HG02981 (cell line): ENCODE measurements at regions not wholly inside any gene's neighbourhood (a gene's known extent, or its start where the extent isn't known, plus 50 kb on each side); places are given as distances from the start of the nearest gene placed in this dataset.
"Not testable (repeated sequence)": the region's sequence is repeated elsewhere in the genome, so short reads cannot be mapped to it uniquely, and the experiment has no call there.

ENCODE experiments used
- ATAC-seq: cut with Tn5 transposase; IDR thresholded peaks from one replicate; pipeline ENCODE4 v1.9.1; 2021; ENCODE audit warnings: mild to moderate bottlenecking, moderate library complexity; ENCODE audit not compliant: unreplicated experiment

DNA sequence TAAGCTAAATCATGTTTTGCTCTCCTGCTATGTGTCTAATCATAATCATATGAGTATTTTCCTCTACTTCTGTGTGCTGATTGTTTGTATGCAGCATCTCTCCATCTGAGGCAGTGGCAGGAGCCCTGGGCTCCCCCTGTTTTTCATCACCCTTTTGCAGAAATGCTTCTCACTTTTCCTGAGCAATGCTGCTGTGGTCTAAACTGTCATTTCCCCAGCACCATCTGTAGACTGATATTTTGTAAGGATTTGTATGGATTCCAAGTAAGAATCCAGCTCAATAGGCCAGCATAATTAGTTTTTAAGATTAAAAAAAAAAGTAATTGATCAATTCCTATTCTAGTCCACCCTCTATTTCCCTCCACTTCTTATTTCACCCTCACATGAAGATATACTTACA lies 257.0 kb upstream of the CPHXL start:
- ATAC-seq, result no peak

DNA sequence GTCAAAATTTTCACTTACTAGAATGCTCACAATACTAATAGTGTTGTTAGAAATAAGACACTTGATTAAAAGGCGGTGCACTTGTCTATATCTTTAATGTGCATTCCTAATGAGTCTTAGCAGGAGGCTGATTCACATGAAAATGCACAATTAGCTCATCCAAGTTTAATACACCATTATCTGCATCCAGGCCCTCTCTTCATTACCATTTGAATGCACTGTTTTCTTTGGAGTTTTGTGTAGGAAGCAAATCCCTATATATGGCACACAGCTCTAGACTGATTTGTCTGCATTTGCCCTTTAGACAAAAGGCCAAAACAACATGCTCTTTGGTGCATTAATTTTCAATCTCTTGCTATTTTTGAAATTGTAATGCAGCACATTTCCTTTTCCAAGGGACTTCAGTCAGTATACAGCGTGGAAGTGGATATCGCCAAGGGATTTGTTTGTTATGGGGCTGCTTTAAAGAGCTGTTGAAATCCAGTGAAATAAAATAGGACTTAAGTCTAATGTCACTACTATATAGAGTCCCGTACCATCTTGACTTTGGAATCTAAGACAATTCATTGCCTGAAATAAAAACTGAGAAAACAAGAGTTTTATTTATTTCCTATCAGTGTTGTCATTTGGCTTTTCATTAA lies 257.6 kb upstream of the CPHXL start:
- no peak for ATAC-seq

DNA sequence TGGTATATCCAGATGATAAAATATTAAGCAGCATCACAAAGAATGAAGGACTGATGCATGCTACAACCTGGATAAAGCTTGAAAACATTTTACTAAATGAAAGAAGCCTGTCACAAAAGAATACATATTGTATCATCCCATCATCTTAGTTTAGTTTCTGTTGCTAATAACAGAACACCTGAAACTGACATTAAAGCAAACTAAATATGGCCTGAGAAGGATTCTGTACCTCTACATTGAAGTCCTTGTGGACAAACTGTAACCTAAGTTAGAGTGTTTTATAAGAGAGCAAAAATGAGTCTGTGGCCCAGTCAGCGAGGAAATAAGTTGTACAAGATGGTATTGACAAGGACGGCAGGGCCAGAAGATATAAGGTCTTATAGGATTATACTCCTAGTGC lies 261.0 kb upstream of the CPHXL start:
- no peak for ATAC-seq

DNA sequence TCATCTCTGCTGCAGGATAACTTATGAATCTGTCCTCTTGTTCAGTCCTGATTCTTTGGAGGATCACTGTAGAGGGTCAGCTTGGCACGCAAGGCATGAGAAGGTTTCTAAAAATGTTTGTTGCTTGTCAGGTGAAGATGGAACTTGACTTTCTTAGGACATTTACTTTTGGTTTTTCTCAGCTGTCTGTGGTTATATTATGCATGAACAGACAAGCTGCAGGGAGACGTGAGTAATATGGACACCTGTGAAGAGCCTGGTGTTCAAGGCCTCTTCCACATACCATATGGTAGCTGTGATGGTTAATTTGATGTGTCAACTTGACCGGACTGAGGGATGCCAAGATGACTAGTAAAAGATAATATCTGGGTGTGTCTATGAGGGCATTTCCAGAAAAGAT lies 270.2 kb upstream of the CPHXL start:
- no peak for ATAC-seq

DNA sequence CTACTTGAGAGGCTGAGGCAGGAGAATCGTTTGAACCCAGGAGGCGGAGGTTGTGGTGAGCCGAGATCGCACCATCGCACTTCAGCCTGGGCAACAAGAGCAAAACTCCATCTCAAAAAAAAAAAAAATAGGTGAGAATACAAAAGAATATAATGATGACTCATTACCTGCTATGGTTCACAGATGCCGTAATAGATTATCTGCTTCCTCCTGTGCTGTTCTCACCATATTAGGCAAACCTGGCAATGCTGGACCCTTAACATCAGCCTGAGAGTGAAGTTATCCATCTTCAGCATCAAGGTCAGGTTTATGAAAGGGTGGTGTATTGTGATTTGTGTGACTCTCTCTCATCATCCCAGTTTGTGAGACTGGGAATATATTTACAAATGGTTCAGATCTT lies 271.3 kb upstream of the CPHXL start:
- ATAC-seq, result no peak

DNA sequence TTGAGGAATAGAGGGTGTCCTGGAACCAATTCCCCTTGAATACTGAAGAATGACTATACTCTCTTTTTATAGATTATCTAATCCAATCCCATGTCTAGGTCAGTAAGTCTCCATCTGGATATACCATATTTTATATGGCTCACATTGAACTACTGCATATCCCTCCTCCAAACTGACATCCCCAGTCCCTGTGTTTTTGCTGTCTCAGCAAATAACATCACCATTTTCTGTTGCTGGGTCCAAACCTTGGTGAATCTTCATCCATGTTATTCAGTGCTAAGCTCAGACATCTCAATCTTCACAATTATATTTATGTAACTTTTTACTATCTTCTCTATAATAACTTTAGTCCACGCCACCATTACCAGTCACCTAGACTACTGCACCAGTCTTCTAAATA lies 269.6 kb upstream of the CNTNAP4 start:
- no peak for ATAC-seq

DNA sequence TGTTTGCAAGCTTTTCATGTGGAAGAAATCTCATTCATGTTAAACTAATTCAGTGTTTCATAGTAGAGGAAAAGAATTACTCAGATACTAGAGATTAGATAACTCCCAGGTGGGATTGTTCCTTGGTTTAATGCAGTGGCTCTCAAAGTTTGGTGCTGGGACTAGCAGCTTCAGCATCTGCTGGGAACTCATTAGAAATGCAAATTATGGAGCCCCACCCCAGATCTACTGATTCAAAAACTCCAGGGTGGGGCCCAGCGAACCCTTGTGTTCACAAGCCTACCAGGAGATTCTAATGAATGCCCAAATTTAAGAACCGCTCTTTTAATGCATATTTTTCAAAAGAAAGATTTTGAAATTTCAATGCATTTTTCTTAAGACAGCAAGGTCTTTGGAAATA lies 253.4 kb upstream of the CNTNAP4 start:
- no peak for ATAC-seq

DNA sequence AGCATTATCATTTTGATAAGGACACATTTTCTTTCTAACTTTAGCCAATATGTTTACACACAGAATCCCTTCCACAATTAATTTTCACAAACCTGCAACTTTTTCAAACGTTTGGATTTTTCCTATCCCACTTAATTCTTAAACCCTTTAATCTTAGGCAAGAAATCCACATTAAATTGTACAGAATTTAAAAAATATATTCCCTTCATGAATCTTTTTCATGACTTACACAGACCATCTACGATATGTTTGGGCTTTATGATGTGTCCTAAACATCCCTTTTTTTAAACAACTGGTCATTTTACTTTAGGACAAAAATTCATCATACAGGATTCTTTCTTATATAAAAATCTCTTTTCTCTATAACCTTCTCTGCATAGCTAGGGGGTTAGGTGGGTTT lies 241.5 kb upstream of the CNTNAP4 start:
- no peak for ATAC-seq

DNA sequence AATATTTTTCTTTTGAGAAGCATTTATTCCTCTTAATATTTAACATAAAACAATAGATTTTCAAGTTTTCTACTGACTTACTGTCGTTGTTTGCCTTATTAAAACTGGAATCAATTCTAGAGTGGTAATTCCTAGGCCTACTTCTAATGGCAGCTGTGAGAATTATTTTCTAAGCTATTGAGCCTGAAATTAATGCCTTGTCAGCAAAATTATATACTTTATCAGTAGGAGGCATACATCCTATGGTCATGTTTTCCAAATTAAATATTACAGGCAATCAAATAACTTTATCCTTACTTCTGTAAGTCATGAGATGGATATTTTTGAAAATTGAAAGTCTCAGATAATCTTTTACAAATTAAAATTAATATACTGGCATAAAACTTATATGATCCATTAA lies 239.1 kb upstream of the CNTNAP4 start:
- no peak for ATAC-seq

DNA sequence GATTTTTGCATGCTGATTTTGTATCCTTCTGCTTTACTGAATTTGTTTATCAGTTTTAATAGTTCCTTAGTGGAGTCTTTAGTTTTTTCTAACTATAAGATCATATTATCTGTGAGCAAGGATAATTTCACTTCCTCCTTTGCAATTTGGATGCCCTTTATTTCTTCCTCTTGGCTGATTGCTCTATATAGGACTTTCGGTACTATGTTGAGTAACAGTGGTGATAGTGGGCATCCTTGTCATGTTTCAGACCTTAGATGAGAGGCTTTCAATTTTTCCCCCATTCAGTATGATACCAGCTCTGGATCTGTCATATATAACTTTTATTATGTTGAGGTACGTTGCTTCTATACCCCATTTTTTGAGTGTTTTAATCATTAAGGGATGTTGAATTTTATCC lies 224.5 kb upstream of the CNTNAP4 start:
- ATAC-seq, result no peak

DNA sequence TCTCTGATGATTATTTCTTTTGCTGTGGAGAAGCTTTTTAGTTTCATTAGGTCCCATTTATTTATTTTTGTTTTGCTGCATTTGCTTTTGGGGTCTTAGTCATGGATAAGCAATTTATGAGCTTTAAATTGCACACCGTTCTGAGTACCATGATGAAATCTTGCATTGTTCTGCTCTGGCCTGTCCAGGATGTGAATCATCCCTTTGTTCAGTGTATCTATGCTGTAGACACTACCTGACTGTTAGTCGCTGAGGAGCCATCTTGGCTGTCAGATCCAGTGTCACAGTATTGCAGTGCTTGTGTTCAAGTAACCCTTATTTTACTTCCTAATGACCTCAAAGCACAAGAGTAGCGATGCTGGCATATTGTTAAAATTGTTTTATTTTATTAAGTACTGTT lies 218.0 kb upstream of the CNTNAP4 start:
- no peak for ATAC-seq

DNA sequence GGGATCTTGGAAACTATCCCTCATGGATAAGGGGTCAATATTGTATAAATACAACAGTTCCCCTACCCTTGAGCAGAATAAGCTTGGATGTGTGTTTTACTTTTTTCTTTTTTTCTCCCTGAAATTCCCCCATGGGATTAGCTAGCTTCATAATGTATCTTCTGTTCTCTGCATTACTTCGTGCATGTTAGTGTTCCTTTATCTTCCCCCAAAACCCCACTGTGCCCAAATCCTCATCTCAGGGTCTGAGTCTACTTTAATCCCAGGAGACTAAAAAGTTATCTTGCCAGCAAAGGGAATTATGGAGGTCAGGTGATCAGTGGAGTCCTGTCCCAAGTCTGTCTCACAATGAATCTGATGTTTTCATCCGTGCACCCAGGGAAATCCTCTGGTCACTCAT lies 217.5 kb upstream of the CNTNAP4 start:
- ATAC-seq, result no peak

DNA sequence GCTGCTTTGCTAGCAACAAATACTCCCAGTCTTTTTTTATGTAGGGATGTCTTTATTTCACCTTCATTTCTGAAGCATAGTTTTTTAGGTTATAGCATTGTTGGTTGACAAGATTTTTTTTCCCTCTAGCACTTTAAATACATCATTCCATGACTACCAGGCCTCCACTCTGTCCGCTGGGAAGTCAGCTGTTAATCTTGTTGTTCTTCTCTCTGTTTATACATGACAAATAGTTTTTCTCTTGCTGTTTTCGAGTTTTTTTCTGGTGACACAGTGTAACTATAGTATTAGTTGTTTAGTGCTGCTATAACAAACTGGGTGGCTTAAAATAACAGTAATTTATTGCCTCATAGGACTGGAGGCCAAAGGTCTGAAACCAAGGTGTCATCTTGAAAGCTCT lies 205.5 kb upstream of the CNTNAP4 start:
- ATAC-seq, result no peak

DNA sequence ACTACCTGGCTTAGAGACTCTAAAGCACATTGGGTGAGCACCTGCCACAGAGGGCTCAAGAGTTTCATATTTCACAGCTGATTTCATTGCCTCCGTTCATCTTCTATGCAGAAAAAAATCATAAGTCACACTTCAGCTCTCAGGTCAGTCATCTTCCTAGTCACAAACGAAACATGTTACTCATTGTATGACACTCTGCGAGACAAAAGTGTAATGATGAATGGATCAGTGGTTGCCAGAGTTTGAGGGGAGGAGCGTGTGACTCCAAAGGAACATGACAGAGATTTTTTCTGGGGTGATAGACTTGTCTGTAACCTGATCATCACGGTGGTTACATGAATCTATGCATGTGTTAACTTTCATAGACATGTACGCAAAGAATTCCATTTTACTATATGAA lies 195.2 kb upstream of the CNTNAP4 start:
- ATAC-seq, result no peak

DNA sequence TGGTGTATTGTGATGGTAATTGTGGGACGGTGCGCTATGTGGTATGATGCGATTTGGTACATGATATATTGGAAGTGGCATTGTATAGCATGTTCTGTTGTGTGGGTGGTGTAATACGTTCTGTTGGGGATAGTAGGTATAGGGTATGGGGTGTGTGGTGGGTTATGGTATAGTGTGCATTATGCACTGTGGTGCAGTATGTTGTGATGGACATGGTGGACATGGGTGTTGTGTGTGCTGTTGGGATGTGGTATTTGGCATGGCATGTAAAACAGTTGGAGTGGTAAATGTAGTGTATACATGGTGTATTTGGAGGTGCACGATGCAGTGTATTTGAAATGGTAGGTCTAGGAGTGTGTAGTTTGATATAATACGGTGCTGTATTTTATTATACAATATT lies 170.6 kb upstream of the CNTNAP4 start:
- ATAC-seq, result no peak

DNA sequence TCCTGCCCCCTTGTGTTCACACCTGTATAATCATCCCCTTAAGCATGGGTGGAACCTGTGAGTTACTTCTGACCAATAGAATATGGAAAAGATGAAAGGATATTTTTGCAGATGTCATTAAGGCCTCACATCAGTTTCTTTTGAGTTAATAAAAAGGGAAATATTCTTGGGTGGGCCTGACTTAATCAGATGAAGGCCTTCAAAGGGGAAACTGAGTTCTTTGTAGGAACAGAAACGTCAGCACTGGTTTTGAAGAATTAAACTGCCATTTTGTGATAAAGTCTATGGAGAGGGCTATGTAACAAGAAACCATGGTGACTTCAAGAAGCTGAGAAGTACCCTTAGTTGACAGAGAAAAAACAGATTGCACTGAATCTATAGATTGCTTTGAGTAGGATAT lies 168.7 kb upstream of the CNTNAP4 start:
- ATAC-seq, result no peak

DNA sequence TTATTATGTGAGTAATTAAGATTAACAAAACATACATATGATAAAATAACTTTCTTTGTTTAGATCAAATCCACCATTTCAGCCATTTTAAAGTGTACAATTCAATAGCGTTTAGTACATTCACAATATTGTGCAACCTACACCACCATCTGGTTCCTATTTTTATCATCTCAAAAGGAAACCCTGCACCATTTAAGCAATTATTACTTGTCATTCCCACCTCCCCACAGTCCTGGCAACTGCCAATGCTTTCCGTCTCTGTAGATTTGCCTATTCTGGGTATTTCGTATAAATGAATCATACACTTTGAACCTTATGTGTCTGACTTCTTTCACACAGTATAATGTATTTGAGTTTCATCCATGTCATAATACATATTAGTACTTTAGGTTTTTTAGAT lies 162.5 kb upstream of the CNTNAP4 start:
- no peak for ATAC-seq

DNA sequence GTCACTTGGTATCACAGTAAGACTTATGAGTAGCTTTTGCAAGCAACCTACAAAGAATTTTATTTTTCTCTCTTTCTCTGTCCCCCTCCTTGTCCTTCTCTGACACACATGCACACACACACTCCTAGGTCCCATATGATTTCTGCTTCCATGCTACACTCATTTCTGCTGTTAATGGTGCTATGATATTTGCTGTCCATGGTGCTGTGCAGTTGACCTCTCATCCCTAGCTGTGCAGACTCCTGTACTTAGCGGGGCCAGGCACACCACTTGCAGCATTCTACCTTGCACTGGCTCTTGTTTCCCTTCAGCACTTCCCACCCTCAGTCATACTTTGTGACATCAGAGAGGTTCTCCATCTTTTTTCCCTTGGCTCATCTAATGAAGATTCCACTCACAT lies 158.9 kb upstream of the CNTNAP4 start:
- no peak for ATAC-seq

DNA sequence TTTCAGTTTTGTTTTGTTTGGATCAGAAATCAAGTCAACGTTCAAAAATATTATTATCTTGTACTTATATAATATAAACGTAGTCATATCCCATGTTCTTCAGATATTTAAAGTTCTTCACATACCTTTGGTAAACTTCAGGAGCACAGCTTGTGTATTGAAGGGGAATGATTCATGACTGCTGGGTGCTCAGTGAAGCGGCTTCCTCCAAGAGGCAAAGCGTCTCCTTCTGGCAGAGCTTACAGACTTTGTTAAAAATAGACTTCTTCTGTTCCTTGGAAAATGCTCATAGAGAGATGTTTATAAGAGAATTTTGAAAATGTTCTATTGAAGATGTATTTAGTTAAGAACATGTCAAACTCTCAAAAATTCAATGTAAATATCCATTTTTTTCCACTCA lies 155.6 kb upstream of the CNTNAP4 start:
- ATAC-seq, result no peak

DNA sequence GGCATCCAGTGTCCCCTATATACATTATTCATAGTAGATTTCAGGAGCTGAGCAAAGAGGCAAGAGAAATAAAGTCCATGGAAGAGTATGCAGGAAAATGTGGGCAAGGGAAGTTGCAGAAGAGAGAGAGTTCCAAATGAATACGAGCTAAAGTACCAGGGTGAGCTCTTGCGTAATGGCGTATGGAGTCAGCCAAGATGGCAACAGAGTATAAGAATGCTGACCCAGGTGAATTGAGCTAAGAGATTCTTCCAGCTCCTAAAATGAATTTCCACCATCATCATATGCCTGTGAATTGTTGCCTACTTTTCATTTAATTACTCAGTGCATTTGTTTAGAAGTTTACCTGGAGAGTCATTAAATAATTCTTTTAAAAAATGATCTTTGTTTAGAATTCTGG lies 153.2 kb upstream of the CNTNAP4 start:
- no peak for ATAC-seq

DNA sequence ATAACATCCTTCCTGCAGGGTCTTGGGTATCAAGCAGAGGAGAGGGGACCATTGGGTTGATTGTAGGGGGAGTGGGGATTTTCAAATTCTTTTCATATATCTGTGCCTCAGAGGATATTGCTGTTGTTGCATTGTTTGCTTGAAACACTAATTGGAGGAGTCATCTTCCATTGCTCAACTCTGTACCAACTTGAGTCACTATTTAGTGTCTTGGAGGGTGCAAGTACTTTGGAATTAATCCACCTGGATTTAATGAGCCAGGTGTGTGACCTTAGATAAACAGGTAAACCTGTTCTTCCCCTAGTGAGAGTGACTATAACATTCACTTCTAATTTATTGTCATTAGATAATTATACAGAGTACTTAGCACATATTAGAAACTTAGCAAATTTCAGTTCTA lies 151.3 kb upstream of the CNTNAP4 start:
- ATAC-seq, result no peak

DNA sequence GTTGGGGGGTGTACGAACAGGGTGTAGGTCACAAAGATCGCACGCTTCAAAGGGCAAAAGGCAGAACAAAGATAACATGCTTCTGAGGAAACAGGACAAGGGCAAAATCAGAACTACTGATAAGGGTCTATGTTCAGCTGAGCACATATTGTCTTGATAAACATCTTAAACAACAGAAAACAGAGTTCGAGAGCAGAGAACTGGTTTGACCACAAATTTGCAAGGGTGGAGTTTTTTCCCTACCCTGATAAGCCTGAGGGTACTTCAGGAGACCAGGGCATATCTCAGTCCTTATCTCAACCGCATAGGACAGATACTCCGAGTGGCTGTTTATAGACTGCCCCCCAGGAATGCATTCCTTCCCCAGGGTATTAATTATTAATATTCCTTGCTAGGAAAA lies 139.1 kb upstream of the CNTNAP4 start:
- not testable (repeated sequence) for ATAC-seq

DNA sequence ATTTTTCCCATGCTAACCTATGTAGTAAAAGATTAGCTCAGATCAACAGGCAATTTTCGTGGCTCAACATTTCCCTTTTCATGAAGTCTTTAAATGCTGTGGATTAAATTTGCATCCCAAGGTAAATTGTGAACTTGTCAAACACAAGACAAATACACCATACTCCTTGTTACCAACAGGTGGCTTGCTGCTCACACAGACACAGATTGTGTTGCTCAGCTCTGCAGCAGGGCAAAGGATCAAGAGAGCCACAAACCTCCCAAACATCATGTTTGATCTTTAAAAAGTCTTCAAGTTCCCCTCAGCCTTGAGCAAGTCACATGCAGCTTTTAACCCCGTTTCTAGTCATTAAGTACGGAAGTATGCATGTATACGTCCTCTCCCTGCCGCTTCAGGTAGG lies 119.6 kb upstream of the CNTNAP4 start:
- no peak for ATAC-seq

DNA sequence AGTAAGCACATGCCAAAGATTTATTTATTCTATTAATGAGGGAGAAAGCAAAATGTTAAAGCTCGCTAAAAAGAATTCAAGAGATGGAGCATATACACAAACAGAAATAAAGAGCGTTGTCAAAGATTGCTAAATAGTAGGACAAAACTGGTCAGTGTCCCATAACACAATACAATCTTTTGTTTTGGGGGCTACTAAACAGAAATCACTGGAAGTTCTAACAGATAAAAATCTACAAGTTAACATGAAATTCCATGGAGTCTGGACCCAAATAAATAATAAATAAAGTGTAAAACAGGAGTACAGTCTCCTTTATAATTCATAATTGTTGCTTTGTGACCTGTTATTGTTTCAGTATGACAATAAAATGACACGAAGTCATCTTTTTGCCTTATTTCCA lies 115.2 kb upstream of the CNTNAP4 start:
- ATAC-seq, result no peak
